ENCODE measurements at regions not wholly inside any gene's neighbourhood (a gene's known extent, or its start where the extent isn't known, plus 50 kb on each side); places are given as distances from the start of the nearest gene placed in this dataset.

DNA sequence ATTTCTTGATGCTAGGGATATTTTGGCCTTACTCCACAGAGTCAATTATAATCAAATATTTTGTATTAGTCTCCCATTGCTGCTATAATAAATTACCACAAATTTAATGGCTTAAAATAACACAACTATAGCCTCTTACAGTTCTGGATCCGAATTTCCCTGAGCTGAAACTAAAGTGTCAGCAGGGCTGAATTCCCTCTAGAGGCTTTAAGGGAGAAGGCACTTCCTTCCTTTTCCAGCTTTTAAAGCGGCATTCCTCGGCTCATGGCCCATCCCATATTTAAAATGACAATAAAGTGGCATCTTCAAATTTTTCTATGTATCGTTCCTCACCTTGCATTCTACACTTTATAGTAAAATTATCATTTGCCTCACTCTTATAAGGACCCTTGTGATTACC lies 421.4 kb upstream of the ZWINT start:
- POLR2A ChIA-PET: no interaction called here
- Mint-ChIP-seq H3K36me3 (ENCODE audit: low read depth) (no peaks in the 10 kb centered on the region), H3K4me3 (no peak overlapping the region), H3K9me3 (peaks cover 7% of the 10 kb centered on the region), H3K4me1 (no peaks in the 10 kb centered on the region), H3K27me3 (no peaks in the 10 kb centered on the region), H3K27ac (no peak overlapping the region)
- CTCF ChIA-PET: no interaction called here
- no peak for DNase-seq

- Mint-ChIP-seq H3K27me3 (no peaks in the 10 kb centered on the region), H3K9me3 (peaks cover 12% of the 10 kb centered on the region), H3K4me3 (no peak overlapping the region), H3K27ac (no peak overlapping the region), H3K36me3 (ENCODE audit: low read depth) (no peaks in the 10 kb centered on the region), H3K4me1 (no peaks in the 10 kb centered on the region)
- ChIA-PET POLR2A (no interaction called here), CTCF (no interaction called here)
- DNase-seq: no peak
Measured at GRCh38 chr10:56771343-56771742, 410.3 kb upstream of the ZWINT start.

GRCh38 chr10:56763090-56763489 lies 402.0 kb upstream of the ZWINT start:
- H3K27ac Mint-ChIP-seq: no peak overlapping the region
- CTCF ChIA-PET: no interaction called here
- no peak overlapping the region for H3K4me3 Mint-ChIP-seq
- no peaks in the 10 kb centered on the region for H3K36me3 Mint-ChIP-seq (ENCODE audit: low read depth)
- no peaks in the 10 kb centered on the region for H3K27me3 Mint-ChIP-seq
- H3K9me3 Mint-ChIP-seq: peaks cover 2% of the 10 kb centered on the region
- H3K4me1 Mint-ChIP-seq: no peaks in the 10 kb centered on the region
- no peak for DNase-seq
- POLR2A ChIA-PET: no interaction called here

DNA sequence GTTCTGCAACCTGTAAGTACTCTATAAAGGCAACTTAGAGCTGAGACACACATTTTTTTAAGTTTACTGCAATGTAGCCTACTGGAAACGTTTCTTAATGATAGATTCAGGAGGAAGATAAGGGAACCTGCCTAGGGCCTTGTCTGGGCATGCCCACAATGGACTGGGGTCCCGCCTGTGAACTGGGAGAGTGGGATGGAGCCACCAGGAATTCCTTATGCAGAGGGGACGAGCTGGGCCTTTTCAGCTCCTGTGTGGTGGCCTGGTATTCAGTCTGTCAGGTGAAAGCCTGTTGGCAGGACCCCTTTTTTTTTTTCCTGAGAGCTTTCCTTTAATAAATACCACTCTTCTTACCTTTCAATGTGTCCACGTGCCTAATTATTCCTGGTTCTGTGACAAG lies 384.4 kb upstream of the ZWINT start:
- H3K9me3 Mint-ChIP-seq: peaks cover 10% of the 10 kb centered on the region
- no peaks in the 10 kb centered on the region for H3K27me3 Mint-ChIP-seq
- no peak overlapping the region for H3K27ac Mint-ChIP-seq
- H3K36me3 Mint-ChIP-seq (ENCODE audit: low read depth): no peaks in the 10 kb centered on the region
- no peak overlapping the region for H3K4me3 Mint-ChIP-seq
- CTCF ChIA-PET: no interaction called here
- DNase-seq: no peak
- POLR2A ChIA-PET: no interaction called here
- no peaks in the 10 kb centered on the region for H3K4me1 Mint-ChIP-seq

- POLR2A ChIA-PET: no interaction called here
- Mint-ChIP-seq H3K4me3 (no peak overlapping the region), H3K36me3 (ENCODE audit: low read depth) (no peaks in the 10 kb centered on the region), H3K4me1 (no peaks in the 10 kb centered on the region), H3K9me3 (peaks cover 12% of the 10 kb centered on the region), H3K27ac (no peak overlapping the region), H3K27me3 (no peaks in the 10 kb centered on the region)
- CTCF ChIA-PET: no interaction called here
- no peak for DNase-seq
Measured at GRCh38 chr10:56728349-56728748, 367.3 kb upstream of the ZWINT start.

DNA sequence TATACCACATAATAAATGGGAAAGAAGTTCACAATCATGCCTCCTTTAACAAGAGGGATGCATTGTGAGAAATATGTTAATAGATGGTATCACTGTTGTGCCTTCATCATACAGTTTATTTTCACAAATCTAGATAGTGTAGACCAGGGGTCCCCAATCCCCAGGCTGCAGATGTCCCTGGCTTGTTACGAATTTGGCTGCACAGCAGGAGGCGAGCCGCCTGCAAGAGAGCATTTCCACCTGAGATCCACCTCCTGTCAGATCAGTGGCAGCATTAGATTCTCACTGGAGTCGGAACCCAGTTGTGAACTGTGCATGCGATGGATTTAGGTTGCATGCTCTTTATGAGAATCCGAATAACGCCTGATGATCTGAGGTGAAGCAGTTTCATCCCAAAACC lies 361.9 kb upstream of the ZWINT start:
- H3K27ac Mint-ChIP-seq: no peak overlapping the region
- no peaks in the 10 kb centered on the region for H3K27me3 Mint-ChIP-seq
- no peak overlapping the region for H3K4me3 Mint-ChIP-seq
- ChIA-PET CTCF (no interaction called here), POLR2A (no interaction called here)
- DNase-seq: no peak
- H3K36me3 Mint-ChIP-seq (ENCODE audit: low read depth): no peaks in the 10 kb centered on the region
- H3K4me1 Mint-ChIP-seq: no peaks in the 10 kb centered on the region
- H3K9me3 Mint-ChIP-seq: peaks cover 9% of the 10 kb centered on the region

DNA sequence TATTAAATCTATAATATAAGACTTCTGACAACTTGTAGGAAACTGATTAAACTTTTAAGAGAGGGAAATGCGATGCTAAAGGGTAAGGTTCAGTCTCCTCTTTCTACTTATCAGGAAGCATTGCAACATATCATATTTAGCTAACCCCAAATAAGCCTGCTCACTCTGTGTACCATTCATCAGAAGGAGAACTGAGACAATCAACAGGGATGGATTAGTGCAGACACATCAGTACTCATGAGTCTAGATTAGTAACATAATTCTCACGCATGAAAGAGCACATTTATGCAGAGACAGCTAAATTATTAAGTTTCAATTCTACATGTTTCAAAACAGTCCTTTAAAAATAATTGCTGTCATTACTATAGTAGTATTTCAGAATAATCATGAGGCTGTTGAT lies 354.2 kb upstream of the ZWINT start:
- ChIA-PET CTCF (no interaction called here), POLR2A (no interaction called here)
- H3K9me3 Mint-ChIP-seq: peaks cover 10% of the 10 kb centered on the region
- no peak for DNase-seq
- no peaks in the 10 kb centered on the region for H3K36me3 Mint-ChIP-seq (ENCODE audit: low read depth)
- no peak overlapping the region for H3K4me3 Mint-ChIP-seq
- H3K27ac Mint-ChIP-seq: no peak overlapping the region
- H3K4me1 Mint-ChIP-seq: no peaks in the 10 kb centered on the region
- no peaks in the 10 kb centered on the region for H3K27me3 Mint-ChIP-seq

GRCh38 chr10:56698506-56698905 lies 337.4 kb upstream of the ZWINT start:
- peaks cover 2% of the 10 kb centered on the region for H3K9me3 Mint-ChIP-seq
- CTCF ChIA-PET: no interaction called here
- POLR2A ChIA-PET: no interaction called here
- no peaks in the 10 kb centered on the region for H3K27me3 Mint-ChIP-seq
- no peak for DNase-seq
- H3K4me3 Mint-ChIP-seq: no peak overlapping the region
- no peaks in the 10 kb centered on the region for H3K36me3 Mint-ChIP-seq (ENCODE audit: low read depth)
- no peak overlapping the region for H3K27ac Mint-ChIP-seq
- H3K4me1 Mint-ChIP-seq: no peaks in the 10 kb centered on the region

DNA sequence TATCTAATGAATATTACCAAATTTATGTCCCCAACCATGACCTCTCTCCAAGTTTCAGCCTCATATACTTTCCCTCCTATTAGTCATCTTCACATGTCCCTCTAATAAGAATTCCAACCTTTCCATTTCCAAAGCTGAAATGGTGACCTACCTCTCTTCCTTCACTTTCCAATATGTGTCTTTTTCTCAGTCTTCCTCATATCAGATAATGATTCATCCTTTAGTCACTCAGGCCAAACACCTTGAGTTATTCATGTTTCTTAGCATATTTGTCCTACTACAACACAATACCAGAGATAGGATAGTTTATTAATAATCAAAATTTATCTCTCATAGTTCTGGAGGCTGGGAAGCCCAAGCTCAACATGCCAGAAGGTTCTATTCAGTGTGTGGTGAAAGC lies 318.5 kb upstream of the ZWINT start:
- ChIA-PET CTCF (no interaction called here), POLR2A (no interaction called here)
- no peak for DNase-seq
- Mint-ChIP-seq H3K27ac (no peak overlapping the region), H3K27me3 (no peaks in the 10 kb centered on the region), H3K4me3 (no peak overlapping the region), H3K4me1 (no peaks in the 10 kb centered on the region), H3K36me3 (ENCODE audit: low read depth) (no peaks in the 10 kb centered on the region), H3K9me3 (peaks cover 5% of the 10 kb centered on the region)

DNA sequence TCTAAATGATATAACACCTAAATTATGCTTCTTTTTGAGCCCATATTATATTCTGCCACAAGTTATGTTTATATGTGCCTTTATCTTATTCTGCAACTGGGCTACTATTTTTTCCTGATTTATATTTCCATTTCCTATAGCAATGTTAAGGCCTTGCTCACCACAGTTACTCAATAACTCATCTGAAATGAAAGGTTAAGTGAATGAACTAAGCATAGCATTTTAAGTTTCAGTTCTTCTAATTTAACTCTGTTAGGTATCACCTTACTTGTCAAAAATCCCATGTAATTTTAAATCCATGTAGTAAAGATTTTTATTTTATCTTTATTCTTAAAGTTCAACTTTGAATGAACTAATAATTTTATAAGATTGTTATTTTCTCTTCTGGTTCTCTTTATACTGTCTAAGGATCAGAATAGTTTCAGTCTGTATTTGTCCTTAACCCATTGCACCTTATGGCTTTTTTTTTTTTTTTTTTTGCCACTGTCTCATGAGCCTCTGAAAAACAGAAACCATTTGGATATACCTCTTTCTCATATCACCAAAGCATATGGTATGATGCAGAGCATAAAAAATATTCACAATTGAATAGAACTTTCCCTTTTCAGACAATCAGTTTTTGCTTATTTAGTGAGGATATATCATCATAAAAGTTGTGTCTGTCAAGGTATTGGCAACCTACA lies 301.8 kb upstream of the ZWINT start:
- Mint-ChIP-seq H3K36me3 (ENCODE audit: low read depth) (no peaks in the 10 kb centered on the region), H3K4me1 (no peaks in the 10 kb centered on the region), H3K27me3 (no peaks in the 10 kb centered on the region), H3K4me3 (no peak overlapping the region), H3K9me3 (peaks cover 10% of the 10 kb centered on the region), H3K27ac (no peak overlapping the region)
- POLR2A ChIA-PET: no interaction called here
- CTCF ChIA-PET: no interaction called here
- DNase-seq: no peak

GRCh38 chr10:56653289-56653688 lies 292.2 kb upstream of the ZWINT start:
- H3K4me3 Mint-ChIP-seq: no peak overlapping the region
- H3K9me3 Mint-ChIP-seq: peaks cover 7% of the 10 kb centered on the region
- ChIA-PET POLR2A (no interaction called here), CTCF (no interaction called here)
- H3K36me3 Mint-ChIP-seq (ENCODE audit: low read depth): no peaks in the 10 kb centered on the region
- DNase-seq: no peak
- no peak overlapping the region for H3K27ac Mint-ChIP-seq
- no peaks in the 10 kb centered on the region for H3K27me3 Mint-ChIP-seq
- H3K4me1 Mint-ChIP-seq: no peaks in the 10 kb centered on the region

GRCh38 chr10:56646329-56647111 lies 285.5 kb upstream of the ZWINT start:
- CTCF ChIA-PET: no interaction called here
- POLR2A ChIA-PET: no interaction called here
- no peaks in the 10 kb centered on the region for H3K36me3 Mint-ChIP-seq (ENCODE audit: low read depth)
- no peak overlapping the region for H3K27ac Mint-ChIP-seq
- H3K27me3 Mint-ChIP-seq: no peaks in the 10 kb centered on the region
- peaks cover 10% of the 10 kb centered on the region for H3K9me3 Mint-ChIP-seq
- no peak for DNase-seq
- no peak overlapping the region for H3K4me3 Mint-ChIP-seq
- H3K4me1 Mint-ChIP-seq: no peaks in the 10 kb centered on the region

DNA sequence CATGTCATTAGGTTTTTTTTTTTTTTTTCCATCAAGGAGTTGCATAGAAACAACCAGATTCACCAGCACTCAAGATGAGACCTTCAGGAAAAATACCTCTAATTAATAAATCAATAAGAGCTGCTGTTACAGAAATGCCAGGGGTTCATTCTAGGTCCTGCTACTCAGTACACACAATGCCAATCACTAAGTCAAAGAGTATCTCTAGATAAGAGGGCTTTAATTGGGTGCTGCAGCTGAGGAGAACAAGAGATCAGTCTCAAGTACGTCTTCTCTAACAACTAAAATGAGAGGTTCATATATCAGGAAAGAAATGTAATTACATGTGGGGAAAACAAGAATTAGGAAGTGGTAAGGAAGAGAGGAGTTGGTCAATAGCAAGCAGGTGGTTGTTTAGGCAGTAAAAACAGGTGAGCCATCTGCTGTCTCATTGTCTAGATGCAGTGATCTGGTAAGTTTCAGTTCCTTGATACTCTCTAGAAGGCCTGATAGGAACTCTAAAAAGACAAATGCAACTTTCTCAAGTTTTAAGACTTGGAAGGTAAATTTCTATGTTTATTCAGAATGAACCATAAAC lies 272.9 kb upstream of the ZWINT start:
- CTCF ChIA-PET: interaction anchor here (1.3 kb wide), 1 partner anchor 9 kb away, joined by 3 read pairs; no protein-coding TSS in a partner anchor
- H3K9me3 Mint-ChIP-seq: peaks cover 8% of the 10 kb centered on the region
- no peak for DNase-seq

DNA sequence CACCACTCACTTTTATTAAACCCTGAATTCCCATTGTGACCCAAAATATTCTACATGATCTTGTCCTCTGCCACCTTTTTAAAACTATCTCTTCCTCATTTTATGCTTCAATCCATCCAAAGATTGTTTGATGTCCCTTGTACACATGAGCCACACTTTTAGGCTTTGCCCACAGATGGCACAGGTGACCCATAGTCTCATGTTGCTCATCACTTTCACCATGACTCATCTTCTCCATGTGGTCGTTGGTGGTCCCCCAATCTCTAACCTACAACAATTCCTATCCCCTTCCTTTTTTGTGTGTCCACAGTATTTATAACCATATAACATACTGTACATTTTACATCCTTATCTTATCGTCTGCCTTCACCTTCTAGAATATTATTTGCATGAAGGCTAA lies 271.5 kb upstream of the ZWINT start:
- POLR2A ChIA-PET: no interaction called here
- H3K36me3 Mint-ChIP-seq (ENCODE audit: low read depth): no peaks in the 10 kb centered on the region
- H3K27me3 Mint-ChIP-seq: no peaks in the 10 kb centered on the region
- CTCF ChIA-PET: no interaction called here
- no peaks in the 10 kb centered on the region for H3K4me1 Mint-ChIP-seq
- no peak overlapping the region for H3K27ac Mint-ChIP-seq
- H3K9me3 Mint-ChIP-seq: peaks cover 6% of the 10 kb centered on the region
- H3K4me3 Mint-ChIP-seq: no peak overlapping the region
- no peak for DNase-seq

More for the DNA sequence above, 272.9 kb upstream of the ZWINT start:
- POLR2A ChIA-PET: no interaction called here
- Mint-ChIP-seq H3K27me3 (no peaks in the 10 kb centered on the region), H3K4me3 (no peak overlapping the region), H3K36me3 (ENCODE audit: low read depth) (no peaks in the 10 kb centered on the region), H3K27ac (no peak overlapping the region), H3K4me1 (no peaks in the 10 kb centered on the region)
